Esophagus squamous epithelium (tissue), 5 donors: ENCODE measurements at regions not wholly inside any gene's neighbourhood (a gene's known extent, or its start where the extent isn't known, plus 50 kb on each side); places are given as distances from the start of the nearest gene placed in this dataset.

ENCODE experiments used
- DNase-seq: peaks from one replicate; lab custom pipeline; 2025; lab: John Stamatoyannopoulos, UW
- H3K27ac ChIP-seq, 4 donors: fragments of 200-600 bp; sonication (generic); one replicate each; pipeline ENCODE4 v1.5.1; 2016 to 2019; ENCODE audit warnings: mild to moderate bottlenecking in 1 of 4
- H3K27me3 ChIP-seq, 4 donors: fragments of 200-600 bp; sonication (generic); 1 replicate in 3 of 4; 2 replicates in 1 of 4; pipeline versions ENCODE4 v1.5.1 to v1.6.0; 2017 to 2021; ENCODE audit warnings: antibody characterized with exemption in 1 of 4
- H3K36me3 ChIP-seq, 3 donors: fragments of 200-600 bp; sonication (generic); one replicate each; pipeline ENCODE4 v1.5.1; 2016 to 2019
- H3K4me1 ChIP-seq, 3 donors: fragments of 200-600 bp; sonication (generic); one replicate each; pipeline ENCODE4 v1.5.1; 2017 to 2019
- H3K4me3 ChIP-seq, 4 donors: fragments of 200-600 bp; sonication (generic); 1 replicate in 3 of 4; 2 replicates in 1 of 4; pipeline ENCODE4 v1.5.1; 2016 to 2019; ENCODE audit warnings: mild to moderate bottlenecking in 2 of 4, moderate library complexity in 1 of 4
- H3K9me3 ChIP-seq, 3 donors: fragments of 200-600 bp; sonication (generic); one replicate each; pipeline ENCODE4 v1.5.1; 2016 to 2019
- CTCF ChIP-seq, 6 experiments: fragments of 450-650 bp in 4 of 6; fragments of 200-600 bp in 2 of 6; sonication (generic) in 2 of 6; IDR thresholded peaks; one replicate each; pipeline ENCODE4 v1.5.1; 2016 to 2019; ENCODE audit warnings: antibody characterized with exemption in 6 of 6, mild to moderate bottlenecking in 4 of 6, moderate library complexity in 4 of 6
- POLR2A ChIP-seq, 4 donors: fragments of 450-650 bp; IDR thresholded peaks; one replicate each; pipeline ENCODE4 v1.6.1; 2017; ENCODE audit warnings: antibody characterized with exemption in 4 of 4, mild to moderate bottlenecking in 4 of 4, moderate library complexity in 3 of 4
- WGBS, 2 donors: methylation state at CpG; one replicate each; pipeline ENCODE4 v1.1.5; 2018; 5-methylcytosine and 5-hydroxymethylcytosine counted together
- intact Hi-C: fragments of 100-400 bp; cut with DNase I; formaldehyde crosslinking; loops from one replicate; pipeline ENCODE4 v1.15.0; 2022
- donor health status: DM: yes; HTN: yes; CAD: no.

- TF ChIP-seq POLR2A (IDR thresholded peaks at IDR 0.05): no peak
- no peak for TF ChIP-seq CTCF (IDR thresholded peaks at IDR 0.05)
- H3K9me3 ChIP-seq: no peaks in the 10 kb centered on the region
- H3K36me3 ChIP-seq: no peaks in the 10 kb centered on the region
- peaks cover 0 to 18% (median 6%) of the 10 kb centered on the region in 3 donors for H3K4me1 ChIP-seq
- H3K4me3 ChIP-seq: no peak overlapping the region
- H3K27ac ChIP-seq: no peak overlapping the region
- intact Hi-C loops: no loop called here
- DNase-seq: no peak
- H3K27me3 ChIP-seq: no peaks in the 10 kb centered on the region
- WGBS, 2 donors: 78 to 83% methylated on average over 2 of the region's 2 CpGs
Measured at GRCh38 chr1:182240085-182240484, 151.5 kb downstream of the GLUL start.

DNA sequence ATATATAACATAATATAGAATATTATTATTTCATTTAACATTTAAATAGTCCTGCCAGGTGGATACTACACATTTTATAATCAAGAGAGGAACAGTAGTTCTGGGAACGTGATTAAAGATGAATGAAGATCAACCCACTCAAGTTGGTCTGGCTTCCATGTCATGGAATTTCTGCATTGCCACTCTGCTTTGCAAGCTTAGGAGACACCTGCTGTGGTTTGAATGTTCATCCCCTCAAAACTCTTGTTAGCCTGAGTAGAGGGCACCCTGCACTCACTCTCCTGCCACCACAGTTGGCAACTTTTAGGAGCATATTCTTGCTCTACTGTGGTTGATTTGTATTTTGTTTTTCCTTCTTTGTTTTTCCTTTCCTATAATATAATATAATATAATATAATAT is 153.2 kb downstream of the GLUL start:
- intact Hi-C loops: no loop called here
- Histone ChIP-seq H3K27me3 (no peaks in the 10 kb centered on the region), H3K9me3 (no peaks in the 10 kb centered on the region), H3K36me3 (no peaks in the 10 kb centered on the region), H3K27ac (no peak overlapping the region), H3K4me1 (peaks cover 0 to 18% (median 6%) of the 10 kb centered on the region in 3 donors), H3K4me3 (no peak overlapping the region)
- no peak for DNase-seq
- TF ChIP-seq POLR2A (IDR thresholded peaks at IDR 0.05): no peak
- TF ChIP-seq CTCF (IDR thresholded peaks at IDR 0.05): no peak
- 89 to 95% methylated on average over 1 of the region's 1 CpG for WGBS, 2 donors

DNA sequence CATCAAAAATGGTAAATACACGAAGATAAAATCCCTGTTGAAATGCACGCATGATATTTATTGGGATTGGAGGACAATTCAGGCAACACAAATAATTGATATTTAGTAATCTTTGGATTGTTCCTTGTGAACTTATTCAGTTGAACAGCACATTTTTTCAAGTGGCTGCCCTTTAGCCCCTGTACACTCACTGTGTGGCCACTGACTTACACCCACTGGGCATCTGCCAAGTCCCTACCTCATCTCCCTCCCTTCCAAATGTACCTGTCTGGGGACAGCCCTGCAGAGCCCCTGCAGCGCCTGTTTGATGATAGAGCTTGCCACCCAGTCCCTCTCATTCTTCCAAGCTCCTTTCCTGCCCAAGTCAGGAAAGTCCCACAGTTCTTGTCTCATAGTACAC is 154.3 kb downstream of the GLUL start:
- H3K4me1 ChIP-seq: peaks cover 0 to 18% (median 6%) of the 10 kb centered on the region in 3 donors
- DNase-seq: no peak
- no peaks in the 10 kb centered on the region for H3K27me3 ChIP-seq
- no peak overlapping the region for H3K27ac ChIP-seq
- 92 to 93% methylated on average over 3 of the region's 3 CpGs for WGBS, 2 donors
- H3K4me3 ChIP-seq: no peak overlapping the region
- TF ChIP-seq POLR2A (IDR thresholded peaks at IDR 0.05): no peak
- TF ChIP-seq CTCF (IDR thresholded peaks at IDR 0.05): no peak
- H3K9me3 ChIP-seq: no peaks in the 10 kb centered on the region
- intact Hi-C loops: no loop called here
- H3K36me3 ChIP-seq: no peaks in the 10 kb centered on the region

DNA sequence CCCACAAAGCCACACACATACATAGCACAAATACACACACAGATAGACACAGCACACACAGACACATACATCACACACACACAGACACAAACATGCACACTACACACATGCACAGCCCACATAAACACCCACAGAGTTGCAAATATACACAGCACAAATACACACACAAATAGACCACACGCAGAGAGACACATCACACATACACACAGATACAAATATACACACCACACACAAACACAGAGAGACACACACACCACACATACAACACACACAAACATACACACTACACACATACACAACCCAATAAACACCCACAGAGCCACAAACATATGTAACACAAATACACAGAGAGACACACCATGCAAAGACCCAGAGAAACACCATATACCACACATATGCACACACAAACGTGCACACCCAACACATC is 154.9 kb downstream of the GLUL start:
- no peaks in the 10 kb centered on the region for H3K27me3 ChIP-seq
- intact Hi-C loops: no loop called here

More for the DNA sequence above, 154.9 kb downstream of the GLUL start:
- DNase-seq: no peak
- WGBS, 2 donors: 74 to 100% methylated on average over 2 of the region's 2 CpGs
- Histone ChIP-seq H3K27ac (no peak overlapping the region), H3K9me3 (no peaks in the 10 kb centered on the region), H3K4me3 (no peak overlapping the region), H3K4me1 (peaks cover 0 to 18% (median 6%) of the 10 kb centered on the region in 3 donors), H3K36me3 (no peaks in the 10 kb centered on the region)
- TF ChIP-seq CTCF (IDR thresholded peaks at IDR 0.05) (no peak), POLR2A (IDR thresholded peaks at IDR 0.05) (no peak)
